ENCODE measurements at regions not wholly inside any gene's neighbourhood (a gene's known extent, or its start where the extent isn't known, plus 50 kb on each side); places are given as distances from the start of the nearest gene placed in this dataset.

DNA sequence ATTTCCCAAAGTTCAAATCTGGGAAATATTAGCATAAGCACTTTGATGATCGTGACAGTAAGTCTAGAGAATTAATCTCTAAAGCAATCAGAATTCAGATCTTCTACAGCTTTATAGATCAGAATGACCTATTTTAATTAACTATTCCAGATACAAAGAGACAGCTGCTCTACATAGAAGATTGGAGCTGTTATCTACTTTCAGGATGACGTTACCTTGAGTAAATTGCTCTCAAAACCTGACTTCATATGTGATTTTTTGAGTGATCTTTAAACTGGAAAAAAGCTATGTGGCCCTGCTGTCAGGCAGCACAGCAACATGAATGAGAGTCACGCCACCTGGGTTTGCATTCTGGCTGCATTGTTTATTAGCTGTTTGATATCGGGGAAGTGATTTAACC is 259.9 kb upstream of the CDH6 start (continued):
- TF ChIP-seq, protein P1, sequence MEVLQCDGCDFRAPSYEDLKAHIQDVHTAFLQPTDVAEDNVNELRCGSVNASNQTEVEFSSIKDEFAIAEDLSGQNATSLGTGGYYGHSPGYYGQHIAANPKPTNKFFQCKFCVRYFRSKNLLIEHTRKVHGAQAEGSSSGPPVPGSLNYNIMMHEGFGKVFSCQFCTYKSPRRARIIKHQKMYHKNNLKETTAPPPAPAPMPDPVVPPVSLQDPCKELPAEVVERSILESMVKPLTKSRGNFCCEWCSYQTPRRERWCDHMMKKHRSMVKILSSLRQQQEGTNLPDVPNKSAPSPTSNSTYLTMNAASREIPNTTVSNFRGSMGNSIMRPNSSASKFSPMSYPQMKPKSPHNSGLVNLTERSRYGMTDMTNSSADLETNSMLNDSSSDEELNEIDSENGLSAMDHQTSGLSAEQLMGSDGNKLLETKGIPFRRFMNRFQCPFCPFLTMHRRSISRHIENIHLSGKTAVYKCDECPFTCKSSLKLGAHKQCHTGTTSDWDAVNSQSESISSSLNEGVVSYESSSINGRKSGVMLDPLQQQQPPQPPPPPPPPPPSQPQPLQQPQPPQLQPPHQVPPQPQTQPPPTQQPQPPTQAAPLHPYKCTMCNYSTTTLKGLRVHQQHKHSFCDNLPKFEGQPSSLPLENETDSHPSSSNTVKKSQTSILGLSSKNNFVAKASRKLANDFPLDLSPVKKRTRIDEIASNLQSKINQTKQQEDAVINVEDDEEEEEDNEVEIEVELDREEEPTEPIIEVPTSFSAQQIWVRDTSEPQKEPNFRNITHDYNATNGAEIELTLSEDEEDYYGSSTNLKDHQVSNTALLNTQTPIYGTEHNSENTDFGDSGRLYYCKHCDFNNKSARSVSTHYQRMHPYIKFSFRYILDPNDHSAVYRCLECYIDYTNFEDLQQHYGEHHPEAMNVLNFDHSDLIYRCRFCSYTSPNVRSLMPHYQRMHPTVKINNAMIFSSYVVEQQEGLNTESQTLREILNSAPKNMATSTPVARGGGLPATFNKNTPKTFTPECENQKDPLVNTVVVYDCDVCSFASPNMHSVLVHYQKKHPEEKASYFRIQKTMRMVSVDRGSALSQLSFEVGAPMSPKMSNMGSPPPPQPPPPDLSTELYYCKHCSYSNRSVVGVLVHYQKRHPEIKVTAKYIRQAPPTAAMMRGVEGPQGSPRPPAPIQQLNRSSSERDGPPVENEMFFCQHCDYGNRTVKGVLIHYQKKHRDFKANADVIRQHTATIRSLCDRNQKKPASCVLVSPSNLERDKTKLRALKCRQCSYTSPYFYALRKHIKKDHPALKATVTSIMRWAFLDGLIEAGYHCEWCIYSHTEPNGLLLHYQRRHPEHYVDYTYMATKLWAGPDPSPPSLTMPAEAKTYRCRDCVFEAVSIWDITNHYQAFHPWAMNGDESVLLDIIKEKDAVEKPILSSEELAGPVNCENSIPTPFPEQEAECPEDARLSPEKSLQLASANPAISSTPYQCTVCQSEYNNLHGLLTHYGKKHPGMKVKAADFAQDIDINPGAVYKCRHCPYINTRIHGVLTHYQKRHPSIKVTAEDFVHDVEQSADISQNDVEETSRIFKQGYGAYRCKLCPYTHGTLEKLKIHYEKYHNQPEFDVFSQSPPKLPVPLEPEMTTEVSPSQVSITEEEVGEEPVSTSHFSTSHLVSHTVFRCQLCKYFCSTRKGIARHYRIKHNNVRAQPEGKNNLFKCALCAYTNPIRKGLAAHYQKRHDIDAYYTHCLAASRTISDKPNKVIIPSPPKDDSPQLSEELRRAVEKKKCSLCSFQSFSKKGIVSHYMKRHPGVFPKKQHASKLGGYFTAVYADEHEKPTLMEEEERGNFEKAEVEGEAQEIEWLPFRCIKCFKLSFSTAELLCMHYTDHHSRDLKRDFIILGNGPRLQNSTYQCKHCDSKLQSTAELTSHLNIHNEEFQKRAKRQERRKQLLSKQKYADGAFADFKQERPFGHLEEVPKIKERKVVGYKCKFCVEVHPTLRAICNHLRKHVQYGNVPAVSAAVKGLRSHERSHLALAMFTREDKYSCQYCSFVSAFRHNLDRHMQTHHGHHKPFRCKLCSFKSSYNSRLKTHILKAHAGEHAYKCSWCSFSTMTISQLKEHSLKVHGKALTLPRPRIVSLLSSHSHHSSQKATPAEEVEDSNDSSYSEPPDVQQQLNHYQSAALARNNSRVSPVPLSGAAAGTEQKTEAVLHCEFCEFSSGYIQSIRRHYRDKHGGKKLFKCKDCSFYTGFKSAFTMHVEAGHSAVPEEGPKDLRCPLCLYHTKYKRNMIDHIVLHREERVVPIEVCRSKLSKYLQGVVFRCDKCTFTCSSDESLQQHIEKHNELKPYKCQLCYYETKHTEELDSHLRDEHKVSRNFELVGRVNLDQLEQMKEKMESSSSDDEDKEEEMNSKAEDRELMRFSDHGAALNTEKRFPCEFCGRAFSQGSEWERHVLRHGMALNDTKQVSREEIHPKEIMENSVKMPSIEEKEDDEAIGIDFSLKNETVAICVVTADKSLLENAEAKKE (CRISPR knock-in tag; IDR thresholded peaks at IDR 0.05): no peak
- TF ChIP-seq, protein P2, sequence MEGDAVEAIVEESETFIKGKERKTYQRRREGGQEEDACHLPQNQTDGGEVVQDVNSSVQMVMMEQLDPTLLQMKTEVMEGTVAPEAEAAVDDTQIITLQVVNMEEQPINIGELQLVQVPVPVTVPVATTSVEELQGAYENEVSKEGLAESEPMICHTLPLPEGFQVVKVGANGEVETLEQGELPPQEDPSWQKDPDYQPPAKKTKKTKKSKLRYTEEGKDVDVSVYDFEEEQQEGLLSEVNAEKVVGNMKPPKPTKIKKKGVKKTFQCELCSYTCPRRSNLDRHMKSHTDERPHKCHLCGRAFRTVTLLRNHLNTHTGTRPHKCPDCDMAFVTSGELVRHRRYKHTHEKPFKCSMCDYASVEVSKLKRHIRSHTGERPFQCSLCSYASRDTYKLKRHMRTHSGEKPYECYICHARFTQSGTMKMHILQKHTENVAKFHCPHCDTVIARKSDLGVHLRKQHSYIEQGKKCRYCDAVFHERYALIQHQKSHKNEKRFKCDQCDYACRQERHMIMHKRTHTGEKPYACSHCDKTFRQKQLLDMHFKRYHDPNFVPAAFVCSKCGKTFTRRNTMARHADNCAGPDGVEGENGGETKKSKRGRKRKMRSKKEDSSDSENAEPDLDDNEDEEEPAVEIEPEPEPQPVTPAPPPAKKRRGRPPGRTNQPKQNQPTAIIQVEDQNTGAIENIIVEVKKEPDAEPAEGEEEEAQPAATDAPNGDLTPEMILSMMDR (conservative IDR thresholded peaks at IDR 0.05; ENCODE audit: low read depth in 2 of 2): no peak
- no peak for TF ChIP-seq POLR2AphosphoS5 (IDR thresholded peaks at IDR 0.05; ENCODE audit: low read depth)

DNA sequence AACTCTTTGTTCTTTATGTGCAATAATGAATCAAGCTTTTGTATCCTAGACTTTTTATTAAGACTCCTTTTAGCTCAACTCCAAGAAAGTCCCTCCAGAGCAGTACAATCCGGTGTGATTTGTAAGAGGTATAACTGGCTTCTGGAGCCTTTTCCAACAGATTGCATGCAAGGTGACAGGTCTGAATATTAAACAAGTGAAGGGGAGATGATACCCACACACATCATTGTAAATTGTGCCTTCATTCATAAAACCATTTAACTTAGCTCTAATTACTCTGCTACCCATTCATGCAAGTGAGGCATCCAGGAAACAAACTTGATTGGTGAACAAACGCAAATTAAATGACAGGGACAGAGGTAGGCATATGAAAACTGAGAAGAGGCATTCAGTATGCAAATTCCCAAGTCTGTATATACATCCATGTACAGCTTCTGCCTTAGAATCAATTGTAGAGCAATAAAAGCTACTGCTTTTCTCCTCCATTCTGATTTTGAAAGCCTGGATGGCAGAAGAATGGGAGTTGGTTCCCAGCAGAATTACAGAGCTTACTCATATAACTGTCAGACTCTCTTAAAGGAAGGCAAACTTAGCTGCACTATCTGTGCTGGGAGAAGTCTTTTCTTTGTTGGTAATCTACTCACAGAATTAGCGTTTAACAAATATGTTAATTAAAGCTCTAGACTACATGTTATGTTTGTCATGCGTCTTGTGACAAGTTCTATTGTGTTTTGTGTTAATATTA is 261.0 kb upstream of the CDH6 start:
- Mint-ChIP-seq H3K4me1 (peaks cover 26% of the 10 kb centered on the region), H3K27ac (no peak overlapping the region), H3K9me3 (no peaks in the 10 kb centered on the region), H3K4me3 (no peak overlapping the region), H3K27me3 (ENCODE audit: insufficient read depth, low read depth, poor library complexity) (no peaks in the 10 kb centered on the region), H3K36me3 (ENCODE audit: low read depth) (no peaks in the 10 kb centered on the region)
- Histone ChIP-seq H3K27me3 (ENCODE audit: insufficient read depth) (no peaks in the 10 kb centered on the region), H3K4me3 (no peak overlapping the region), H4K20me1 (replicated peaks; ENCODE audit: insufficient read depth) (no peaks in the 10 kb centered on the region), H3K36me3 (ENCODE audit: insufficient read depth) (no peaks in the 10 kb centered on the region), H3K4me1 (ENCODE audit: insufficient read depth) (peaks cover 10% of the 10 kb centered on the region; the same call in 1 of the 2 replicates), H3K27ac (ENCODE audit: low read depth) (no peak overlapping the region), H3K9me2 (ENCODE audit: insufficient read depth) (no peaks in the 10 kb centered on the region), H3K4me2 (0 out of 2 replicates have a peak overlapping the region, but pooled peaks have one; percentile 29), H2AFZ (no peak overlapping the region), H3F3A (replicated peaks; ENCODE audit: low read depth) (no peaks in the 10 kb centered on the region), H3K79me2 (replicated peaks; ENCODE audit: insufficient read depth) (no peaks in the 10 kb centered on the region)
- DNase-seq (ENCODE audit: low spot score) (no peak), ATAC-seq (no peak)
- TF ChIP-seq, protein P1 (CRISPR knock-in tag; IDR thresholded peaks at IDR 0.05): no peak
- TF ChIP-seq STAT1 (IDR thresholded peaks at IDR 0.05; ENCODE audit: unreplicated experiment): no peak

Measured in GM23338 (cell line).